ENCODE measurements at regions not wholly inside any gene's neighbourhood (a gene's known extent, or its start where the extent isn't known, plus 50 kb on each side); places are given as distances from the start of the nearest gene placed in this dataset.

DNA sequence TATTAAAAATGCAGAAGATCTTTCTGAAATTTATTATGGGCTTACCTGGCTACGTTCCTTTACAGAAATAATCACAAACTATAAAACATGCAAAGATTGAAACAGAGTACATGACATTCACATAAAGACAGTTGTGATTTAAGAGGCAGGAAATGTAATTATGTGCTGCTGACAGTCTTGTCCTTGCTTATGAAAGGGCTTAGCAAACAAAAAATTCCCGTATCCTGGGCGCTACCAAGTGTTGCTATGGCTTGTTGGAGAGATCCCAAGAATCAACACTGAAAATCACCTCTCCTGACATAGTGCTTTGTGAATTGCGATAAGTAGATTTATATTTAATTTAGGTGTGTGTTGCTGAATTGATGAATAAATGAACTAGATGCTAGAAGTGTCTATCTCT is 352.5 kb upstream of the C9orf72 start:
- TF ChIP-seq, protein P1, sequence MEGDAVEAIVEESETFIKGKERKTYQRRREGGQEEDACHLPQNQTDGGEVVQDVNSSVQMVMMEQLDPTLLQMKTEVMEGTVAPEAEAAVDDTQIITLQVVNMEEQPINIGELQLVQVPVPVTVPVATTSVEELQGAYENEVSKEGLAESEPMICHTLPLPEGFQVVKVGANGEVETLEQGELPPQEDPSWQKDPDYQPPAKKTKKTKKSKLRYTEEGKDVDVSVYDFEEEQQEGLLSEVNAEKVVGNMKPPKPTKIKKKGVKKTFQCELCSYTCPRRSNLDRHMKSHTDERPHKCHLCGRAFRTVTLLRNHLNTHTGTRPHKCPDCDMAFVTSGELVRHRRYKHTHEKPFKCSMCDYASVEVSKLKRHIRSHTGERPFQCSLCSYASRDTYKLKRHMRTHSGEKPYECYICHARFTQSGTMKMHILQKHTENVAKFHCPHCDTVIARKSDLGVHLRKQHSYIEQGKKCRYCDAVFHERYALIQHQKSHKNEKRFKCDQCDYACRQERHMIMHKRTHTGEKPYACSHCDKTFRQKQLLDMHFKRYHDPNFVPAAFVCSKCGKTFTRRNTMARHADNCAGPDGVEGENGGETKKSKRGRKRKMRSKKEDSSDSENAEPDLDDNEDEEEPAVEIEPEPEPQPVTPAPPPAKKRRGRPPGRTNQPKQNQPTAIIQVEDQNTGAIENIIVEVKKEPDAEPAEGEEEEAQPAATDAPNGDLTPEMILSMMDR (IDR thresholded peaks at IDR 0.05) = no peak
- no peak for TF ChIP-seq POLR2A (IDR thresholded peaks at IDR 0.05)
